Gastroesophageal sphincter (tissue), 4 donors: ENCODE measurements at regions not wholly inside any gene's neighbourhood (a gene's known extent, or its start where the extent isn't known, plus 50 kb on each side); places are given as distances from the start of the nearest gene placed in this dataset.

Experiments
- ATAC-seq: fragments of 150-250 bp; one replicate; pipeline ENCODE4 v1.9.1; 2016; ENCODE audit warnings: mild to moderate bottlenecking, moderate library complexity
- H3K27ac ChIP-seq, 4 donors: fragments of 200-600 bp; sonication (generic) in 3 of 4; 1 replicate in 3 of 4; 2 replicates in 1 of 4; pipeline ENCODE4 v1.5.1; 2016 to 2019
- H3K27me3 ChIP-seq: fragments of 200-600 bp; sonication (generic); one replicate; pipeline ENCODE4 v1.5.1; 2019
- H3K36me3 ChIP-seq, 2 donors: fragments of 200-600 bp; sonication (generic); one replicate each; pipeline ENCODE4 v1.5.1; 2019; ENCODE audit warnings: control low read depth in 1 of 2
- H3K4me1 ChIP-seq, 3 donors: fragments of 200-600 bp; sonication (generic); 1 replicate in 2 of 3; 2 replicates in 1 of 3; pipeline ENCODE4 v1.5.1; 2016 to 2019; ENCODE audit warnings: control low read depth in 2 of 3
- H3K4me3 ChIP-seq, 2 donors: fragments of 200-600 bp; sonication (generic); one replicate each; pipeline ENCODE4 v1.5.1; 2019; ENCODE audit warnings: mild to moderate bottlenecking in 1 of 2, moderate library complexity in 1 of 2
- H3K9me3 ChIP-seq, 3 donors: fragments of 200-600 bp; sonication (generic); one replicate each; pipeline ENCODE4 v1.5.1; 2017 to 2019; ENCODE audit warnings: control low read depth in 2 of 3
- CTCF ChIP-seq, 4 experiments: fragments of 200-600 bp in 2 of 4; fragments of 450-650 bp in 2 of 4; sonication (generic) in 1 of 4; IDR thresholded peaks; one replicate each; pipeline ENCODE4 v1.5.1; 2017 to 2019; ENCODE audit warnings: antibody characterized with exemption in 4 of 4, mild to moderate bottlenecking in 2 of 4, moderate library complexity in 2 of 4
- EP300 ChIP-seq: sonication (generic); formaldehyde crosslinking; IDR thresholded peaks from one replicate; pipeline ENCODE4 v1.6.1; 2017; ENCODE audit warnings: antibody characterized with exemption, mild to moderate bottlenecking
- POLR2A ChIP-seq, 2 donors: fragments of 450-650 bp; IDR thresholded peaks; one replicate each; pipeline ENCODE4 v1.6.1; 2017; ENCODE audit warnings: antibody characterized with exemption in 2 of 2, mild to moderate bottlenecking in 2 of 2, moderate library complexity in 1 of 2
- POLR2AphosphoS5 ChIP-seq: sonication (generic); formaldehyde crosslinking; IDR thresholded peaks from one replicate; pipeline ENCODE4 v1.6.1; 2017; ENCODE audit warnings: antibody characterized with exemption
- WGBS, 2 donors: methylation state at CpG; one replicate each; pipeline ENCODE4 v1.1.5; 2018; ENCODE audit warnings: low coverage in 1 of 2; 5-methylcytosine and 5-hydroxymethylcytosine counted together

DNA sequence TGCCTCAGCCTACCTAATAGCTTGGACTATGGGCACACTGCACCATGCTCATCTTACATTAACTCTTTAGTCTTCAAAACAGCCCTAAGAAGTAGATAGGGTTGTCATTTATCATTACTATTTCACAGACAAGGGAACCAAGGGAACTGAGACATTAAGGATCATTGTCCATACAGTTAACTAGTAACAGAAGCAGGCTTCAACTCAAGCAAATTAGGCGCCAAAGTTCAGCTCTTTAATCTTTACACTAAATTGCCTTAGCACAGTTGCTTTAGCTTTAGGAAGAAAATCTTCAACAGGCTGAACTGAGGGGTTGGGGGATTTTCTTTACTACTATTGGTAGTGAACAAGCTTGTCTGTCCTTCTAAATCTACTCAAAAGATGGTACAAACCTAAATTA lies 68.8 kb upstream of the CAND1 start:
- no peak overlapping the region for H3K27ac ChIP-seq
- H3K9me3 ChIP-seq: no peaks in the 10 kb centered on the region
- H3K4me3 ChIP-seq: no peak overlapping the region
- no peaks in the 10 kb centered on the region for H3K27me3 ChIP-seq
- no peaks in the 10 kb centered on the region for H3K4me1 ChIP-seq
- ATAC-seq: no peak
- 0% methylated on average over 1 of the region's 1 CpG for WGBS, 2 donors
- no peaks in the 10 kb centered on the region for H3K36me3 ChIP-seq
- TF ChIP-seq EP300 (no peak), POLR2AphosphoS5 (no peak), POLR2A (IDR thresholded peaks at IDR 0.05) (no peak), CTCF (IDR thresholded peaks at IDR 0.05) (no peak)

GRCh38 chr12:67202011-67202677 lies 67.0 kb upstream of the CAND1 start:
- TF ChIP-seq POLR2AphosphoS5 (no peak), POLR2A (IDR thresholded peaks at IDR 0.05) (no peak), EP300 (no peak), CTCF (IDR thresholded peaks at IDR 0.05) (no peak)
- H3K27ac ChIP-seq: no peak overlapping the region

GRCh38 chr12:67202678-67203012 lies 66.5 kb upstream of the CAND1 start:
- 74 to 78% methylated on average over 3 of the region's 3 CpGs for WGBS, 2 donors

More at GRCh38 chr12:67202011-67202677, 67.0 kb upstream of the CAND1 start:
- WGBS, 2 donors: 46 to 50% methylated on average over 5 to 7 of the region's 7 CpGs
- Histone ChIP-seq H3K27me3 (no peaks in the 10 kb centered on the region), H3K9me3 (no peaks in the 10 kb centered on the region), H3K36me3 (no peaks in the 10 kb centered on the region), H3K4me1 (no peaks in the 10 kb centered on the region), H3K4me3 (no peak overlapping the region)
- no peak for ATAC-seq

GRCh38 chr12:67208281-67209067 lies 60.7 kb upstream of the CAND1 start:
- H3K27ac ChIP-seq: no peak overlapping the region
- WGBS, 2 donors: 52 to 72% methylated on average over 6 to 8 of the region's 8 CpGs
- no peak for ATAC-seq
- no peaks in the 10 kb centered on the region for H3K4me1 ChIP-seq
- no peaks in the 10 kb centered on the region for H3K36me3 ChIP-seq
- H3K9me3 ChIP-seq: no peaks in the 10 kb centered on the region
- no peak overlapping the region for H3K4me3 ChIP-seq
- TF ChIP-seq POLR2AphosphoS5 (no peak), CTCF (IDR thresholded peaks at IDR 0.05) (no peak), EP300 (no peak), POLR2A (IDR thresholded peaks at IDR 0.05) (no peak)
- H3K27me3 ChIP-seq: no peaks in the 10 kb centered on the region

More at GRCh38 chr12:67202678-67203012, 66.5 kb upstream of the CAND1 start:
- Histone ChIP-seq H3K4me1 (no peaks in the 10 kb centered on the region), H3K4me3 (no peak overlapping the region), H3K36me3 (no peaks in the 10 kb centered on the region), H3K27ac (no peak overlapping the region), H3K27me3 (no peaks in the 10 kb centered on the region), H3K9me3 (no peaks in the 10 kb centered on the region)
- TF ChIP-seq POLR2AphosphoS5 (no peak), POLR2A (IDR thresholded peaks at IDR 0.05) (no peak), CTCF (IDR thresholded peaks at IDR 0.05) (no peak), EP300 (no peak)
- ATAC-seq: no peak

DNA sequence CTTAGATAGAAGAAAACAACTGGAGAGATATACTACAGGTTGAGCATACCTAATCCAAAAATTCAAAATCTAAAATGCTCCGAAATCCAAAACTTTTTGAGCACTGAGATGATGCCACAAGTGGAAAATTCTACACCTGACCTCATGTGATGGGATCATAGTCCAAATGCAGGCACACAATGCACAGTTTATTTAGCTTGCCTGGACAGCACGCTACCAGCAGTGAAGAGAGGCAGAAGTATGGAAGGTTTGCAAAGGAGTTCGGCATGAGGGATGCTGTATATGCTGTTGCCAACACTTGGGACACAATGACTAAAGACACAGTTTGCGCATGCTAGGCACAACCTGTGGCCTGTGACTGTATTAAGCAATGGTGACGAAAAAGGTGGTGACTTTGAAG lies 58.1 kb upstream of the CAND1 start:
- Histone ChIP-seq H3K4me3 (no peak overlapping the region), H3K4me1 (no peaks in the 10 kb centered on the region), H3K27me3 (no peaks in the 10 kb centered on the region), H3K36me3 (no peaks in the 10 kb centered on the region), H3K27ac (no peak overlapping the region), H3K9me3 (no peaks in the 10 kb centered on the region)
- no peak for TF ChIP-seq EP300
- no peak for TF ChIP-seq POLR2AphosphoS5
- TF ChIP-seq CTCF (IDR thresholded peaks at IDR 0.05): no peak
- no peak for TF ChIP-seq POLR2A (IDR thresholded peaks at IDR 0.05)
- no peak for ATAC-seq
- 73 to 77% methylated on average over 5 of the region's 5 CpGs for WGBS, 2 donors
